22Rv1 (cell line): ENCODE measurements at regions not wholly inside any gene's neighbourhood (a gene's known extent, or its start where the extent isn't known, plus 50 kb on each side); places are given as distances from the start of the nearest gene placed in this dataset.

Experiments
- H3K27ac ChIP-seq: fragments of 450-650 bp; 2 replicates; pipeline ENCODE4 v1.5.1; 2017
- ZFX ChIP-seq: fragments of 450-650 bp; IDR thresholded peaks from 2 replicates; pipeline ENCODE4 v1.6.1; 2017; ENCODE audit warnings: antibody characterized with exemption, borderline replicate concordance
- TF ChIP-seq, protein P1 (sequence below): fragments of 450-650 bp; IDR thresholded peaks from 2 replicates; pipeline ENCODE4 v1.5.1; 2017; ENCODE audit warnings: mild to moderate bottlenecking

DNA sequence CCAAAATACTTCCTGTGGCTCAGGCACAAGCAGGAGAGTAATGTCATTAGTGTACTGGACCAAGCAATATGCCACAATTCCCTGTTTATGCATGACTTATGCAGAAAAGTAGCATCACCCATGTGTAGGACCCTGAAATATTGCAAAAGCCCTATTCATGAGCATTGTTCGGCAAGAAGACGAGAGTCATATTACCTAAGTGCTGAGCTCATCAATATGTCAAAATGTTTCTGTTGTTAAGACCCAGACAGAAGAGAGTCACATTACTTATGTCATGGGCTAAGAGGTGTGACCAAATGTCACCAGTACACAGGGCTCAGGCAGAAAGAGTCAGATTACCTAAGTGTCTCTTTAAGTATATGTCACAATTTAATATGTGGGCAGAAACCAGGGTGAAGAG lies 1172.6 kb upstream of the AMELY start:
- TF ChIP-seq, protein P1, sequence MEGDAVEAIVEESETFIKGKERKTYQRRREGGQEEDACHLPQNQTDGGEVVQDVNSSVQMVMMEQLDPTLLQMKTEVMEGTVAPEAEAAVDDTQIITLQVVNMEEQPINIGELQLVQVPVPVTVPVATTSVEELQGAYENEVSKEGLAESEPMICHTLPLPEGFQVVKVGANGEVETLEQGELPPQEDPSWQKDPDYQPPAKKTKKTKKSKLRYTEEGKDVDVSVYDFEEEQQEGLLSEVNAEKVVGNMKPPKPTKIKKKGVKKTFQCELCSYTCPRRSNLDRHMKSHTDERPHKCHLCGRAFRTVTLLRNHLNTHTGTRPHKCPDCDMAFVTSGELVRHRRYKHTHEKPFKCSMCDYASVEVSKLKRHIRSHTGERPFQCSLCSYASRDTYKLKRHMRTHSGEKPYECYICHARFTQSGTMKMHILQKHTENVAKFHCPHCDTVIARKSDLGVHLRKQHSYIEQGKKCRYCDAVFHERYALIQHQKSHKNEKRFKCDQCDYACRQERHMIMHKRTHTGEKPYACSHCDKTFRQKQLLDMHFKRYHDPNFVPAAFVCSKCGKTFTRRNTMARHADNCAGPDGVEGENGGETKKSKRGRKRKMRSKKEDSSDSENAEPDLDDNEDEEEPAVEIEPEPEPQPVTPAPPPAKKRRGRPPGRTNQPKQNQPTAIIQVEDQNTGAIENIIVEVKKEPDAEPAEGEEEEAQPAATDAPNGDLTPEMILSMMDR: no peak
- TF ChIP-seq ZFX: no peak

DNA sequence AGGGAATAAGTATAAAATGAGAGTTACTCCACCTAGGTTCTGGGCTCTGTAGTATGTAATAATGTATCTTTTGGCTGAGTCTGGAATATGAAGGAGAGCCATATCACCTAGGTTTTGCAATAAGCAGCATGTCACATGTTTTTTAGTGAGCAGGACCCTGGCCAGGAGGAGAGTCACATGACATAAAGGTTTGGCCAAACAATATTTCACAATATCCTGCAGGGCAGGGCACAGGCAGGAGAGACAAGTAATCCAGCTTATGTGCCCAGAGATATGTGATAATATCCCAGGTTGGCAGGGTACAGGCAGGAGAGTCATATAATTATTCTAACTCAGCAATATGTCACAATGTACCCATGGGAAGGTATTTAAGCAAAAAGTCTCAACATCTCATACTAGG lies 1169.6 kb upstream of the AMELY start:
- H3K27ac ChIP-seq: no peak overlapping the region
- no peak for TF ChIP-seq ZFX
- TF ChIP-seq, protein P1: no peak

More for the DNA sequence above, 1172.6 kb upstream of the AMELY start:
- no peak overlapping the region for H3K27ac ChIP-seq

DNA sequence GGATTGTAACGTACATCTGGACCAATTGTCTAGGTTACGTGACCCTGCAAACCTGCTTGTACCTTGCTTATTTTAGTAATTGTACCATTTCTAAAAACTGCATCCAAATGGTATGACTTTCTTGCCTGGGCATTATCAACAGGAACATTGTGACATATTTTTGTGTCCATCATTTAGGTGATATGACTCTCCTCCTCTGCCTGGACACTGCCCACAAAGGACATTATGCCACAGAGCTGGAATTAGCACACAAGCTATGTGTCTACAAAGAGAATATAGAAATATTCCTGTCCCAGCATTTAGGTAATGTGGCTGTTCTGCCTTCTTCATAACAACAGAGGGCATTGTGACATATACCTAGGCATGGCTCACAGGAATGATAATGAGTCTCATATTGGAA lies 1153.7 kb upstream of the AMELY start:
- TF ChIP-seq, protein P1: no peak
- TF ChIP-seq ZFX: no peak
- no peak overlapping the region for H3K27ac ChIP-seq

DNA sequence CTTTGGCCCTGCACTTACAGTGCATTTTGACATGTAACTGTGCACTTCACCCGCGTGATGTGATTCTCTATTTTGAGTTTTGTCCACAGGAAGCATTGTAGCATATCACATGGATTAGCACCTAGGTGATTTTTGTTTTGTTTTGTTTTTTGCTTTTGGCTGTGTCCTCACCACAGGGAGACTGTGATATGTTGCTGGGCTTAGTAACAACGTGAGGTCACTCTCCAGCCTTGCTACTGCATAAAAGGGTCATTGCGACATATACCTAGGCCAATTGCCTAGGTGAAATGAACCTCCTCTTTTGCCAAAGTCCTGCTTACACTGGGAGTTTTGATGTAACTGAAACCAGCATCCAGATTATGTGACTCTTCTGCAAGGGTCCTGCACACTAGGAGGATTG lies 1152.9 kb upstream of the AMELY start:
- H3K27ac ChIP-seq: no peak overlapping the region
- TF ChIP-seq, protein P1: no peak
- no peak for TF ChIP-seq ZFX

DNA sequence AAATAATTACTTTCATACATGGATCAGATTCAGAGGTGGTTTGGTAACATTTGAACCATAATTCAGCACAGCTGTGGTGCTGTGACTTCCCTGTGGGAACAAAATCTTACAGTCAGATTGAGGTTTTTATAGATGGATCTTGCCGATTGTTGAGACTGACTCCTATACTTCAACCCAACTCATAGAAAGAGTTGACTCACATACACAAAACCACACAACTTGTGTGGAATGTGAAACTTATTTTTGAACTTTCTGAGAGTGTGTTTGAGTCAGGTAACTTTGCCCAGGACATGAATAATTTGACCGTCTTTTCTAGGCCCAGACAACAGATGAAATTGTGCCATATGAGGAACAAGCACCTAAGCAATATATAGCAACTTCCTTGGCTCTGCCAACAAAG lies 1152.4 kb upstream of the AMELY start:
- H3K27ac ChIP-seq: no peak overlapping the region
- TF ChIP-seq ZFX: no peak
- TF ChIP-seq, protein P1: no peak

DNA sequence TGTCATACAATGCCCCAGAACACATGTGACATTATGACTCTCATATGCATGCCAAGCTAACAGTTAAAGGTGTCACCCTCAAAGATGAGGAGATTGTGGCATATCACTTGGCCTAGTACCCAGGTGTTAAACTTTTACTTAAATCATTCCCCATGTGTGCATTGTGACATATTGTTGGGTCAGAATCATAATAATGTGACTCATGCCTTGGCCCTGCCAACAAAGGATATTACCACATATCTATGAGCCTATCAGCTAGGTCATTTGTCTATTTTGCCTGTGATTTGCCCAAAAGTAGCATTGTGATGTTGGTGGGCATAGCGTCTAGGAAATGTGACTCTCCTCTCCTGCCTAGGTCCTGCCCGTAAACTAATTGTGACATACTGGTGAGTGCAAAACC lies 1147.1 kb upstream of the AMELY start:
- TF ChIP-seq, protein P1: no peak
- TF ChIP-seq ZFX: no peak
- H3K27ac ChIP-seq: no peak overlapping the region

DNA sequence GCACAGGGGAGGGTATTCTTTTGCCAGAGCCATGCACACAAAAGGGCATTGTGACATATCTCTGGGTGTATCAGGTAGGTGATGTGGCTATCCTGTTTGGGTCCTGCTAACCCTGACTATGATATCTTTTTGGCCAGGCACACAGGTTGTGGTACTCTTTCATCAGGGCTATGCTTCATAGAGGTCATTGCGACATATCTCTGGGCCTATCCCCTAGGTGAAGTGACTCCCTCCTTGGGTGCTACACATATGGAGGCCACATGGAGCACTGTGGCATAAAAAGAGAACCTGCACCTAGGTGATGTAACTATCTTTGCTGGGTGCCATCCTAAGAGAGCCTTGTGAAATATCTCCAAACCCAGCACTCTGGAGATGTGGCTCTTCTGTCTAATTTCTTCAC lies 1139.8 kb upstream of the AMELY start:
- no peak overlapping the region for H3K27ac ChIP-seq
- TF ChIP-seq, protein P1: no peak
